SK-N-SH treated with all-trans-retinoic acid at 6 μM for 48 hours (cell line): ENCODE measurements at regions not wholly inside any gene's neighbourhood (a gene's known extent, or its start where the extent isn't known, plus 50 kb on each side); places are given as distances from the start of the nearest gene placed in this dataset.

Experiments
- ATAC-seq: fragments of 200-7000 bp; cut with Tn5 transposase; 3 replicates; pipeline ENCODE4 v1.9.1; 2020; ENCODE audit warnings: mild to moderate bottlenecking, moderate library complexity
- ARNTL ChIP-seq: fragments of 450-650 bp; formaldehyde crosslinking; IDR thresholded peaks from 2 replicates; pipeline ENCODE4 v1.5.0; 2020; ENCODE audit warnings: low read depth, mild to moderate bottlenecking, moderate library complexity, borderline replicate concordance
- CSDC2 ChIP-seq: fragments of 250-450 bp; sonication (Bioruptor Pico); IDR thresholded peaks from 2 replicates; pipeline ENCODE4 v1.5.0; 2020; ENCODE audit warnings: mild to moderate bottlenecking, moderate library complexity
- ESRRG ChIP-seq: fragments of 250-450 bp; sonication (Bioruptor Pico); IDR thresholded peaks from 2 replicates; pipeline ENCODE4 v1.6.1; 2021; ENCODE audit warnings: mild to moderate bottlenecking
- GLIS3 ChIP-seq: fragments of 250-450 bp; sonication (Bioruptor Pico); IDR thresholded peaks from 2 replicates; pipeline ENCODE4 v1.5.0; 2020; ENCODE audit warnings: mild to moderate bottlenecking, moderate library complexity
- ISL1 ChIP-seq: fragments of 250-450 bp; sonication (Bioruptor Pico); IDR thresholded peaks from 2 replicates; pipeline ENCODE4 v2.1.2; 2022; ENCODE audit warnings: mild to moderate bottlenecking, moderate library complexity
- OSR1 ChIP-seq: fragments of 250-450 bp; sonication (Bioruptor Pico); IDR thresholded peaks from 2 replicates; pipeline ENCODE4 v1.8.0; 2022; ENCODE audit warnings: moderate library complexity, mild to moderate bottlenecking, inconsistent platforms
- PPARA ChIP-seq: fragments of 250-450 bp; sonication (Bioruptor Pico); IDR thresholded peaks from 2 replicates; pipeline ENCODE4 v1.5.0; 2020; ENCODE audit warnings: mild to moderate bottlenecking, borderline replicate concordance
- RARB ChIP-seq: fragments of 250-450 bp; sonication (Bioruptor Pico); IDR thresholded peaks from 2 replicates; pipeline ENCODE4 v1.8.0; 2021; ENCODE audit warnings: mild to moderate bottlenecking, moderate library complexity
- SNAI2 ChIP-seq: fragments of 250-450 bp; sonication (Bioruptor Pico); IDR thresholded peaks from 2 replicates; pipeline ENCODE4 v1.5.0; 2020; ENCODE audit warnings: mild to moderate bottlenecking, moderate library complexity
- TCF4 ChIP-seq: fragments of 250-450 bp; sonication (Bioruptor Pico); IDR thresholded peaks from 2 replicates; pipeline ENCODE4 v1.8.0; 2021; ENCODE audit warnings: mild to moderate bottlenecking, moderate library complexity, borderline replicate concordance
- TOX ChIP-seq: fragments of 250-450 bp; sonication (Bioruptor Pico); IDR thresholded peaks from 2 replicates; pipeline ENCODE4 v1.8.0; 2021; ENCODE audit warnings: mild to moderate bottlenecking, moderate library complexity, borderline replicate concordance
- ZC3H10 ChIP-seq: fragments of 250-450 bp; sonication (Bioruptor Pico); IDR thresholded peaks from 2 replicates; pipeline ENCODE4 v1.5.1; 2021; ENCODE audit warnings: mild to moderate bottlenecking, moderate library complexity
- ZFP30 ChIP-seq: fragments of 450-650 bp; formaldehyde crosslinking; IDR thresholded peaks from 2 replicates; pipeline ENCODE4 v1.5.0; 2022; ENCODE audit warnings: mild to moderate bottlenecking, moderate library complexity
- ZNF565 ChIP-seq: fragments of 450-650 bp; formaldehyde crosslinking; conservative IDR thresholded peaks from 2 replicates; pipeline ENCODE4 v1.5.0; 2020; ENCODE audit warnings: low read depth, mild to moderate bottlenecking, moderate library complexity
- ZNF70 ChIP-seq: fragments of 450-650 bp; formaldehyde crosslinking; IDR thresholded peaks from 2 replicates; pipeline ENCODE4 v1.5.0; 2020; ENCODE audit warnings: mild to moderate bottlenecking, moderate library complexity
- ZNF8 ChIP-seq: fragments of 450-650 bp; formaldehyde crosslinking; IDR thresholded peaks from 2 replicates; pipeline ENCODE4 v1.5.0; 2020; ENCODE audit warnings: mild to moderate bottlenecking, moderate library complexity
- TF ChIP-seq, protein P1 (sequence below): fragments of 250-450 bp; sonication (Bioruptor Pico); IDR thresholded peaks from 2 replicates; pipeline ENCODE4 v1.5.1; 2020; ENCODE audit warnings: low read depth, mild to moderate bottlenecking, moderate library complexity
- TF ChIP-seq, protein P2 (sequence below): fragments of 250-450 bp; sonication (Bioruptor Pico); IDR thresholded peaks from 2 replicates; pipeline ENCODE4 v1.8.0; 2020; ENCODE audit warnings: mild to moderate bottlenecking, moderate library complexity, borderline replicate concordance
- TF ChIP-seq, protein P3 (sequence below): fragments of 250-450 bp; sonication (Bioruptor Pico); IDR thresholded peaks from 2 replicates; pipeline ENCODE4 v1.5.0; 2020; ENCODE audit warnings: mild to moderate bottlenecking, moderate library complexity
- TF ChIP-seq, protein P4 (sequence below): fragments of 250-450 bp; sonication (Bioruptor Pico); IDR thresholded peaks from 2 replicates; pipeline ENCODE4 v1.5.1; 2021; ENCODE audit warnings: mild to moderate bottlenecking, moderate library complexity
- TF ChIP-seq, protein P5 (sequence below): fragments of 250-450 bp; sonication (Bioruptor Pico); IDR thresholded peaks from 2 replicates; pipeline ENCODE4 v1.8.0; 2021; ENCODE audit warnings: low read depth, mild to moderate bottlenecking, moderate library complexity, borderline replicate concordance

DNA sequence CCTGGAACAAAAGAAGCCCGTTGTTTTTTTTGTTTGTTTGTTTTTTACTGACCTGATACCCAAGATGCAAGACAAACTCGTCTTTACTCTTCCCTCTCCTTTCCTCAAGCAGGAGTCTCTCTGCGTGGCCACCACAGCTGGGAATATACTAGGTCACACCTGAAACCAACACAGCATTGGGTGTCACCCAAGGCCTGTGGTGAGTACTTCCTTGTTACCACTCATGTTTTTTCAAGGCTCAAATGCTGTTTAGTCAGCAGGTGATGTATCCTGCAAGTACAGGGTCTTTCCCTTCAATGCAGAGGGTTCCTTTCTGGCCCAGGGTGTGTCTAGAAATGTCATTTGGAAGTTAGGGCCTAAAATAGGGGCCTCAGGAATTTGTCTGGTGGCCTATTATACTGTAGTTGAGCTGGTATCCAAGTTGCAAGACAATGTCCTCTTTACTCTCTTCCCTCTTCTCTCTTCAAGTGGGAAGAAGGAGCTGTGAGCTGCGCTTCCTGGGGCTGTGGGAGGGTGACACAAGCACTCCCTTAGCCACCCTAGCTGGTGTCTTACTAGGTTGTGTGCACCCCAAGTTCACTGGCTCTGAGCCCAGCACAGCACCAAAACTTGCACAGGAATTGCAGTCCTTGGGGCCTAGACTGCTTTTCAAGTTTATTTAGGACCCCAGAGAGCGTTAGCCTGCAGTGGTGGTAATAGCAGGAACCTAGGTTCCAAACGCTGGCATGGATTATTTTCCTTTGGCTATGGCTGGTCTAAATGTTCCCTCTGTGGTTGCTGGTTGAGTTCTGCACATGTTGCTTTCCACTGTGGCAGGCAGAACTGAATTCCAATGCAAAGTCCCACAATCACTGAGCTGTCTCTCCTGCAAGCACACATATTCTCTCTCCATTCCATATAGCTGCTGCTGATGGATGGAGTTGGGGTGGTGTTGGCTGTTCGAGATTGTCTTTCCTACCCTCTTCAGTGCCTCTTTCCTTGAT, 91.4 kb upstream of the LYPLAL1 start:
- no peak for ATAC-seq
- TF ChIP-seq TOX (CRISPR knock-in tag) (no peak), ESRRG (no peak)

DNA sequence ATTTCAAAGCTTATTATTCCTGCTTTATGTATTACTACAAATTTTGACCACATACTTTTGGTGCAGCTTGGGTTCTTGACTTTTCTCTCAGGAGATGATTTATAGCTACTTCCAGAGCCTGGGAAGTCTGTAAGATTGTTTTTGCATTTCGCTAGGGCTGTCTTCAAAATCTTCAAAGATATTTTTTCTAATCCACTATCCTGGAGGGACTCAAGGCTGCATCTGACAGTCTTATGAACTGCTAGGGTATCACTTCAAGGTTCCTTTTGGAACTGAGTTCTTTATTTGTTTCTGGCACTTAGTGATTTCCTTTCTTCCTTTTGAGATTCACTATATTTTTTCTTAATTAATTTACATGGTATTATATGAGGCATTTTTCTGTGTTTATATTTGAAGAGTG, 90.0 kb upstream of the LYPLAL1 start:
- TF ChIP-seq GLIS3 (CRISPR knock-in tag) = no peak
- no peak for TF ChIP-seq ARNTL (CRISPR knock-in tag)
- TF ChIP-seq, protein P1, sequence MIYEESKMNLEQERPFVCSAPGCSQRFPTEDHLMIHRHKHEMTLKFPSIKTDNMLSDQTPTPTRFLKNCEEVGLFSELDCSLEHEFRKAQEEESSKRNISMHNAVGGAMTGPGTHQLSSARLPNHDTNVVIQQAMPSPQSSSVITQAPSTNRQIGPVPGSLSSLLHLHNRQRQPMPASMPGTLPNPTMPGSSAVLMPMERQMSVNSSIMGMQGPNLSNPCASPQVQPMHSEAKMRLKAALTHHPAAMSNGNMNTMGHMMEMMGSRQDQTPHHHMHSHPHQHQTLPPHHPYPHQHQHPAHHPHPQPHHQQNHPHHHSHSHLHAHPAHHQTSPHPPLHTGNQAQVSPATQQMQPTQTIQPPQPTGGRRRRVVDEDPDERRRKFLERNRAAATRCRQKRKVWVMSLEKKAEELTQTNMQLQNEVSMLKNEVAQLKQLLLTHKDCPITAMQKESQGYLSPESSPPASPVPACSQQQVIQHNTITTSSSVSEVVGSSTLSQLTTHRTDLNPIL (CRISPR knock-in tag) = no peak
- TF ChIP-seq ZNF565 (CRISPR knock-in tag) = no peak
- TF ChIP-seq RARB (CRISPR knock-in tag) = no peak
- TF ChIP-seq, protein P2, sequence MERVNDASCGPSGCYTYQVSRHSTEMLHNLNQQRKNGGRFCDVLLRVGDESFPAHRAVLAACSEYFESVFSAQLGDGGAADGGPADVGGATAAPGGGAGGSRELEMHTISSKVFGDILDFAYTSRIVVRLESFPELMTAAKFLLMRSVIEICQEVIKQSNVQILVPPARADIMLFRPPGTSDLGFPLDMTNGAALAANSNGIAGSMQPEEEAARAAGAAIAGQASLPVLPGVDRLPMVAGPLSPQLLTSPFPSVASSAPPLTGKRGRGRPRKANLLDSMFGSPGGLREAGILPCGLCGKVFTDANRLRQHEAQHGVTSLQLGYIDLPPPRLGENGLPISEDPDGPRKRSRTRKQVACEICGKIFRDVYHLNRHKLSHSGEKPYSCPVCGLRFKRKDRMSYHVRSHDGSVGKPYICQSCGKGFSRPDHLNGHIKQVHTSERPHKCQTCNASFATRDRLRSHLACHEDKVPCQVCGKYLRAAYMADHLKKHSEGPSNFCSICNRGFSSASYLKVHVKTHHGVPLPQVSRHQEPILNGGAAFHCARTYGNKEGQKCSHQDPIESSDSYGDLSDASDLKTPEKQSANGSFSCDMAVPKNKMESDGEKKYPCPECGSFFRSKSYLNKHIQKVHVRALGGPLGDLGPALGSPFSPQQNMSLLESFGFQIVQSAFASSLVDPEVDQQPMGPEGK (CRISPR knock-in tag) = no peak
- TF ChIP-seq, protein P3, sequence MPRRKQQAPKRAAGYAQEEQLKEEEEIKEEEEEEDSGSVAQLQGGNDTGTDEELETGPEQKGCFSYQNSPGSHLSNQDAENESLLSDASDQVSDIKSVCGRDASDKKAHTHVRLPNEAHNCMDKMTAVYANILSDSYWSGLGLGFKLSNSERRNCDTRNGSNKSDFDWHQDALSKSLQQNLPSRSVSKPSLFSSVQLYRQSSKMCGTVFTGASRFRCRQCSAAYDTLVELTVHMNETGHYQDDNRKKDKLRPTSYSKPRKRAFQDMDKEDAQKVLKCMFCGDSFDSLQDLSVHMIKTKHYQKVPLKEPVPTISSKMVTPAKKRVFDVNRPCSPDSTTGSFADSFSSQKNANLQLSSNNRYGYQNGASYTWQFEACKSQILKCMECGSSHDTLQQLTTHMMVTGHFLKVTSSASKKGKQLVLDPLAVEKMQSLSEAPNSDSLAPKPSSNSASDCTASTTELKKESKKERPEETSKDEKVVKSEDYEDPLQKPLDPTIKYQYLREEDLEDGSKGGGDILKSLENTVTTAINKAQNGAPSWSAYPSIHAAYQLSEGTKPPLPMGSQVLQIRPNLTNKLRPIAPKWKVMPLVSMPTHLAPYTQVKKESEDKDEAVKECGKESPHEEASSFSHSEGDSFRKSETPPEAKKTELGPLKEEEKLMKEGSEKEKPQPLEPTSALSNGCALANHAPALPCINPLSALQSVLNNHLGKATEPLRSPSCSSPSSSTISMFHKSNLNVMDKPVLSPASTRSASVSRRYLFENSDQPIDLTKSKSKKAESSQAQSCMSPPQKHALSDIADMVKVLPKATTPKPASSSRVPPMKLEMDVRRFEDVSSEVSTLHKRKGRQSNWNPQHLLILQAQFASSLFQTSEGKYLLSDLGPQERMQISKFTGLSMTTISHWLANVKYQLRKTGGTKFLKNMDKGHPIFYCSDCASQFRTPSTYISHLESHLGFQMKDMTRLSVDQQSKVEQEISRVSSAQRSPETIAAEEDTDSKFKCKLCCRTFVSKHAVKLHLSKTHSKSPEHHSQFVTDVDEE (CRISPR knock-in tag) = no peak
- TF ChIP-seq ISL1 (CRISPR knock-in tag) = no peak
- TF ChIP-seq SNAI2 (CRISPR knock-in tag) = no peak
- TF ChIP-seq OSR1 = no peak
- TF ChIP-seq CSDC2 = no peak
- TF ChIP-seq, protein P4, sequence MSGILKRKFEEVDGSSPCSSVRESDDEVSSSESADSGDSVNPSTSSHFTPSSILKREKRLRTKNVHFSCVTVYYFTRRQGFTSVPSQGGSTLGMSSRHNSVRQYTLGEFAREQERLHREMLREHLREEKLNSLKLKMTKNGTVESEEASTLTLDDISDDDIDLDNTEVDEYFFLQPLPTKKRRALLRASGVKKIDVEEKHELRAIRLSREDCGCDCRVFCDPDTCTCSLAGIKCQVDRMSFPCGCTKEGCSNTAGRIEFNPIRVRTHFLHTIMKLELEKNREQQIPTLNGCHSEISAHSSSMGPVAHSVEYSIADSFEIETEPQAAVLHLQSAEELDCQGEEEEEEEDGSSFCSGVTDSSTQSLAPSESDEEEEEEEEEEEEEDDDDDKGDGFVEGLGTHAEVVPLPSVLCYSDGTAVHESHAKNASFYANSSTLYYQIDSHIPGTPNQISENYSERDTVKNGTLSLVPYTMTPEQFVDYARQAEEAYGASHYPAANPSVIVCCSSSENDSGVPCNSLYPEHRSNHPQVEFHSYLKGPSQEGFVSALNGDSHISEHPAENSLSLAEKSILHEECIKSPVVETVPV (CRISPR knock-in tag) = no peak
- TF ChIP-seq ZNF70 (CRISPR knock-in tag) = no peak
- no peak for TF ChIP-seq TCF4 (CRISPR knock-in tag)
- no peak for TF ChIP-seq PPARA (CRISPR knock-in tag)
- no peak for TF ChIP-seq ZNF8 (CRISPR knock-in tag)
- TF ChIP-seq, protein P5, sequence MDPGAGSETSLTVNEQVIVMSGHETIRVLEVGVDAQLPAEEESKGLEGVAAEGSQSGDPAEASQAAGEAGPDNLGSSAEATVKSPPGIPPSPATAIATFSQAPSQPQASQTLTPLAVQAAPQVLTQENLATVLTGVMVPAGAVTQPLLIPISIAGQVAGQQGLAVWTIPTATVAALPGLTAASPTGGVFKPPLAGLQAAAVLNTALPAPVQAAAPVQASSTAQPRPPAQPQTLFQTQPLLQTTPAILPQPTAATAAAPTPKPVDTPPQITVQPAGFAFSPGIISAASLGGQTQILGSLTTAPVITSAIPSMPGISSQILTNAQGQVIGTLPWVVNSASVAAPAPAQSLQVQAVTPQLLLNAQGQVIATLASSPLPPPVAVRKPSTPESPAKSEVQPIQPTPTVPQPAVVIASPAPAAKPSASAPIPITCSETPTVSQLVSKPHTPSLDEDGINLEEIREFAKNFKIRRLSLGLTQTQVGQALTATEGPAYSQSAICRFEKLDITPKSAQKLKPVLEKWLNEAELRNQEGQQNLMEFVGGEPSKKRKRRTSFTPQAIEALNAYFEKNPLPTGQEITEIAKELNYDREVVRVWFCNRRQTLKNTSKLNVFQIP (CRISPR knock-in tag) = no peak
- no peak for TF ChIP-seq ZFP30 (CRISPR knock-in tag)
- TF ChIP-seq, all 23 proteins: peak for 0
- no peak for ATAC-seq

DNA sequence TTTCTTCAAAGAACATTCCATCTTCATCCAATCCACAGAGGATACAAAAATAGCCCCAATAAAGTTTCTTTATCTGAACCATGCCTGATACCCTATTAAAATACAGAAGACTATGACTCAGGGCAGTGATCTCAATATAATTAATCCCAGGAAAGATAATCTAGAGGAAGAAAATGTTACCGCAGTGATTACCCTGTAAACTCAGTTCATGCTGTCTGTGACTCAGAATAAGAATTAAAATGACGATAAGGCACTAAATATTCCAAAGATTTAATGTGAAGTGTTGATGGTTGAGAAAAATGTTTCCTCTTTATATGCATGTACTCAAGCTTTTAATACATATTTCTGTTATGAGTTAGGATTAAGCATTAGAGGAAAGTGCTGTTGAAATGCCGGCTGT, 88.6 kb upstream of the LYPLAL1 start:
- TF ChIP-seq ZFP30 (CRISPR knock-in tag) = no peak
- TF ChIP-seq, protein P3 (CRISPR knock-in tag) = no peak
- no peak for TF ChIP-seq SNAI2 (CRISPR knock-in tag)
- TF ChIP-seq ISL1 (CRISPR knock-in tag) = peak; percentile 89
- peak; percentile 84; the same call in 1 of the 2 replicates for TF ChIP-seq TOX (CRISPR knock-in tag)
- TF ChIP-seq, protein P5 (CRISPR knock-in tag) = peak; percentile 96; the same call in 1 of the 2 replicates
- peak; percentile 77 for TF ChIP-seq ZC3H10 (CRISPR knock-in tag)
- TF ChIP-seq, all 23 proteins: peak for 4
- peak; percentile 83 for ATAC-seq
